ENCODE measurements at regions not wholly inside any gene's neighbourhood (a gene's known extent, or its start where the extent isn't known, plus 50 kb on each side); places are given as distances from the start of the nearest gene placed in this dataset.

DNA sequence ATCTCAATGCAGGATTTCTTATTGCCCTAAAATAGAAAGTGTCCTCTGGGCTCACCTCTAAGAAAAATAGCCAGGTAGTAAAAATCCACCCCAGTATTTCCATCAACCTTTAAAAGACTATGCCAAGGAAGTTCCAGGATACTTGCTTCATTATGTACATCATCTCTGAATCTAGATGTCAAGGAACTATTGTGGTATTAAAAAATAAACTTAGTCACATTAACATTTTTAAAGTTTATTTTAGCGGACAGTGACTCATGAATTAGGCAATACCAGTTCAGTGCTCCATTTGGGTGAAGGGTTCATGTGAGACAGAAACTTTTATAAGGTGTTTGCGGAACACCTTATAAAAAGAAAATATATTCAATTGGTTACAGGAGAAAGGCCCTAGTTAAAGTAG, 209.2 kb downstream of the ADAM29 start:
- DNase-seq (ENCODE audit: low read depth), result no peak

DNA sequence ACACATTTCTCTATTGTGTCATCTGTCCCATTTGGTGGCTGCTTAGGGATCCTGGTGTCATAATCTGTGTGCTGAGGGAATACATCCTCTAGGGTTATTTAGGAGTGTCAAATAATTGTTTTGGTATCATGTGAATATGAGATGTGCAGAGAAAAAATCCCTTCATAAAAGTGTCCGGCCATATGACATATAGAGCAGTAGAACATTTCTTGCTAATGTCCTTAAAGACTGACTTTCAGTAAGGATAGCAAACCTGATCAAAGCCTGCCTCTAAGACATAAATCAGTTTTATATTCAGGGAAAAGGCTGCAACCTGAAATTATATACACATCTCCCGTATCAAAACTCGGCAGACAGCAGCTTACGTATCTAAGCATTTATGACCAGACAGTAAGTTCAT, 211.6 kb downstream of the ADAM29 start:
- no peak for DNase-seq (ENCODE audit: low read depth)

DNA sequence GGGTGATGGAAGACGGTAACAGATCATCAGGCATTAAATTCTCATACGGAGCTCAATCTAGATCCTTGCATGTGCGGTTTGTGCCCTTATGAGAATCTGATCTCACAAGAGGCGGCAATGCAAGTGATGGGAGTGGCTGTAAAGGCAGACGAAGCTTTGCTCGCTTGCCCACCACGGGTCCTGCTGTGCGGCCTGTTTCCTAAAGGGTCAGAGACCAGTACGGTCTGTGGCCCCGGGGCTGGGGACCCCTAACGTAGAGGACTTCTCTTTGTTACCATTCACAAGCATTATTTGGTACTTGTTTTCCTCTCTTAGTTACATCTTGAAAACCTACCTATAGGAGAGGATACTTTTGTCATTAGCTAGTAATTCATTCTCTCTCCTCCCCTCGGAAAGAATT, 221.0 kb downstream of the ADAM29 start:
- DNase-seq (ENCODE audit: low read depth), result no peak

DNA sequence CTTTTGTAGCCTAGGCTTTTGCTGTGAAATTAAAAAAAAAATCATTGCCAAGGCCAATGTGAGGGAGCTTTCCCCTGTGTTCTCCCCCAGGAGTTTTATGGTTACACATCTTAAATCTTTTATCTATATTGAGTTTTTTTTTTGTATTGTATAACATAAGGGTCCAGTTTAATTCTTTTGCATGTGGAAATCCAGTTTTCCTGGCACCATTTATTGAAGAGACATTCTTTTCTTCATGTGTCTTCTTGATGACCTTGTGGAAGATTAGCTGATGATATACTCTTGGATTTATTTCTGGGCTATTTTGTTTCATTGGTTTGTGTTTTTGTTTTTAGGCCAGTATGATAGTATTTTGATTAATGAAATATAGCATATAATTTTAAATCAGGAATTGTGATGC, 225.0 kb downstream of the ADAM29 start:
- DNase-seq (ENCODE audit: low read depth), result peak; percentile 47

DNA sequence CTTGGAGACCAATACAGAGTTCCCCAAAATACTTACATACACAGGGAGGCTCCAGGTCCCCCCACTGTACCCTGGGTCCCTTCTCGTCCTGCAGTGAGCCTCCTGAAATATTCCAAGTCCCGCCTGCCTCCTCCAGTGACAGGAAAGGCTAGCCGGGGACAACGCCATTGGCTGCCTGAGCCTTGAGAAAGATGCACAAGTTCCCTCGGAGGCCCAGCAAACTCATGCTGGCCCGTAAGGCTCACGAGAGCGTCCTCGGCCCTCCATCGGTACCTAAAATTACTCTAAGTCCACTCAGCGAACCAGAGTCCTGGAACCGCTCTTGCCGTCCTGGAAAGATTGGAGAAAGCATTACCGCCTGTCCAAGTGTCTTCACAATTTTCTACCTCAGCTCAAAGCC, 228.6 kb downstream of the ADAM29 start:
- DNase-seq (ENCODE audit: low read depth), result no peak

DNA sequence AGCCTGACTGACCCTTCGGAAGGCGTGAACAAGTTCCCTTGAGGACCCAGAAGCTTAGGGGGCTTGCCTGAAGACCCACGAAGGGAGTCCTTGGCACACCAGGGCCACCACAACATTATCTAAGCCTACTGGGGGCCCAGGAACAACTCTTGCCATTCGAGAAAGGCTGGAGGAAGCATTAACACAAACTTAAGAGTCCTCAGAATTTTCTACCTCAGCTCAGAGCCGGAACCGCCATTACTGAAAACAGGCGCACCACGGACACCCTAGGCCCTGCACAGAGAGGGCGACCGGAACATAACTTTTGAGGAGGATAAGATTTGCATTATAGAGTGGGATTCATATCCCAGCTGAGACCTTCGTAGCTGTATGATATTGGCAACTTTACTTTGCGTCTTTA, 229.1 kb downstream of the ADAM29 start:
- DNase-seq (ENCODE audit: low read depth), result no peak

DNA sequence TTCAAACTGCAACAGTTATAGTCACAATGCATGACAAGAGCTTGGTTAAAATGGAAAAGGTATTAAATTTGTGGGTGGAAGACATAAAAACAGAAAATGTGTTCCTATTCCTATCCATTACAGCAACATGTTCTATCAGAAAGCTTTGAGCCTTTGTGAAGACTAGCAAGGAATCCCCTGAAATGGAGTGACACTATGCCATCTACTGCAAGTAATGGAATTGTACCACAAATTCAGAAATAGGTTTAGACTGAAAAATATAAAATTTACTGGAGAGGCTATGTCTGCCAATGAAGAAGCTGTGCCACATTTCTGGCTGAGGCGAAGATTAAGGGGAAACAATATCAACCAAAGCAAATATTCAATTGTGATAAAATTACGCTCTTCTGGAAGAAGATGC, 247.9 kb downstream of the ADAM29 start:
- no peak for DNase-seq (ENCODE audit: low read depth)

DNA sequence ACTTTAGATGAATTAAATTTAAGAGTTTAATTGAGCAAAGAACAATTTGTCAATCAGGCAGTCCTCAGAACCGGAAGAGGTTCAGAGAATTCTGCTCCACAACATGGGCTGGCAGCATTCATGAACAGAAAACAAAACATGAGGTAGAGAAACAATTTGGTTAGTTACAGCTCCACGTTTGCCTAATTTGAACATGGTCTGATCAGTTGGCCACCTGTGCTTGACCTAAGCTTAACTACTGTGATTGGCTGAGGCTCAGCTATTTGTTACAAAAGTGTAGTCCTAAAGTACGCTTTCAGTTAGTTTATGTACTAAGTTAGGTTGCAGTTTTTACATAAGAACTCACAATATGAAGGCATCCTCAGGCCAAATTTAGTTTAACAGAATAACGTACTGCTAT, 258.6 kb downstream of the ADAM29 start:
- DNase-seq (ENCODE audit: low read depth), result no peak

DNA sequence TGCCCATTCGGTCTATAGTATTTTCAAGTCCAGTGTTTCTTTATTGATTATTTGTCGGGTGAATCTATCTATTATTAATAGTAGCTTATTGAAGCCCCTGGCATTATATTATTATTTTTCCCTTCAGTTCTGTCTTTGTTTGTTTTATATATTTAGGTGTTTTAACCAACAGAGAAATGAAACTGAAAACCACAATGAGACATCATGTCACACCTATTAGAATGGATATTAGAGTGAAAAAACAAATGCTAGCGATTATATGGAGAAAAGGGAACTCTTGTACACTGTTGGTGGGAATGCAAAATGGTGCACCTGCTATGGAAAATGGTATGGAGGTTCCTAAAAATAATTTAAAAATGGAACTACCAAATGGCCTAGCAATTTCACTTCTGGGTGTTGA, 272.5 kb downstream of the ADAM29 start:
- DNase-seq (ENCODE audit: low read depth), result no peak

DNA sequence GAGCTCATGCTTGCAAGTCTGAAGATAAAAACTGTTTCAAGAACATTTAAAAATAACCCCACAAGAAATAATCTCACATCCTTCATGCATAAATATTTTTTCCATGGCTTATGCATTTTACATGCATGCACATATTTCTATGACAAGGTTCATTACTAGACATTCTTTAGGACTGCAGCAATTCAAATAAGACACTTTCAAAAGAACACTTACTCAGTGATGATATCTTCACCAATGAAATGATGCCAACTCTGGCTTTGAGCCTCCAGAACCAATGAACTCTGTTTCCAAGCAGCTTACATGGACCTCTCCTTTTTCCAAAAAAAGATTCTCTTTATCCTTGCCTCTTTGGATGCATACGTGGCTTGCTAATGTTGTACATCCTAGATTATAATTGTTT, 279.9 kb downstream of the ADAM29 start:
- no peak for DNase-seq (ENCODE audit: low read depth)

DNA sequence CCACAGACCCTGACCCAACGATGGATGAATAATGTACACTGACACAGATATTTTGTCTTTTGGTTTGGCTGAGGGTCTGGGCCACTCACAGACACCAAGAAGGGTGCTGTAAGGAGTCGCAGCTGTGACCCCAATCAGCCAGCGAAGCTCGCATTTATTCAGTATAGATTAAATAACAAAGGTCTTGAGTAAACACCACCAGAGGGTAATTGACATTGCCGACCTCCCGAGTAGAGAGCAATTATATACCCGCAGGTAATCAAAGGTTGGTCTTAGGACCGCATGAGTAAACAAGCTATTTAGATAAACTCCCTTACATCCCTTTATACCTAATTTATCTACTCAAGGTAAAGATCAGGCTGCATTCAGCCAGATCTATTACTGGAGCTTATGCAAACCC, 297.1 kb downstream of the ADAM29 start:
- no peak for DNase-seq (ENCODE audit: low read depth)

DNA sequence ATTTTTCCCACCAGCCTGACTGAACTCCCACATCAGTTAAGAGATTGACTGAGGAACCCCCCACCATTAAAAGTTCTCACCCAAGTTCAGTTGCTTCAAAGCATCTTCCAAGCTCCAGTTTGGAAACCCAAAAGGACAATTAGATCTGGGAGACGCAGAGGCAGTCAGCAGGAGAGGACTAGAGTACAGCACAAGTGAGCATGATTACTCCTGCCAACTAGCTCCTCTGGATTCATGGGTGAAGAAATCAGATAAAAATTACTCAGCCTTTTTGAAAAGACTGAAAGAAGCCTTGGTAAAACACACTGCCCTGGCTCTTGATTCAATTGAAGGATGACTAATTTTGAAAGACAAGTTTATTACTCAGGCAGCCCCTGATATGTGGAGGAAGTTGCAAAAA, 297.5 kb downstream of the ADAM29 start:
- no peak for DNase-seq (ENCODE audit: low read depth)

DNA sequence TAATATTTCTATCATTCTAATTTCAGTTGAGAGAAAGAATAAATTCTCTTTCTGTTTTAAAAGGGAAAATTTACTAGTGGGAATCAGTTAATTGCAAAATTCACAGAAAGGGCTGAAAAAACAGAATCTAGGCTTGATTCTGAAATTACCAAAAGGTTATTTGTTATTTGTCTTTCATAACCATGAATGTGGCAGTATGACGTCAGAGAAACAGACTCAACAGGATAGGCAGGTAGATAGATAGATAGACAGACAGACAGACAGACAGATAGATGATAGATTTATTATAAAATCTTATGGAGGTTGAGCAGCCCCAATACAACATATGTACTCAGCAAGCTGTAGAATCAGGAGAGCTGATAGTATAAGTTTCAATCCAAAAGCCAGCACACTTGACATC, 311.0 kb downstream of the ADAM29 start:
- no peak for DNase-seq (ENCODE audit: low read depth)

DNA sequence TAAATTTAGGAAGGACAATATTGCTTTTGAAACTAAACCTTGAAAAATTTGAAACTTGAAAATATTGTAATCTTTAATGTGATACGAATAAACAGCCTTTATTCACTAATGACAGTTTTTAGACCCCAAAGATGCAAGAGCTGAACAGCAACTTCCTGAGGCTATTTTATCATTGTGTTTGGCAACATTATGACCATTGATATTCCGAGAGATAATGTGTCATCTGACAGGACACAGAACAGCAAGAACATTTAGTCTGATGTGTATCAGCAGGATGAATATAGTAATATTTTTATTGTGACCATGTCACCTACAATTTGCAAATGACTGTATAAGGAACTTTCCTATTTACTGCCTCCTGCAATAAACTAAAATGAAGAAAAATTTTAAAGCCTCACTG, 316.0 kb downstream of the ADAM29 start:
- DNase-seq (ENCODE audit: low read depth), result no peak

DNA sequence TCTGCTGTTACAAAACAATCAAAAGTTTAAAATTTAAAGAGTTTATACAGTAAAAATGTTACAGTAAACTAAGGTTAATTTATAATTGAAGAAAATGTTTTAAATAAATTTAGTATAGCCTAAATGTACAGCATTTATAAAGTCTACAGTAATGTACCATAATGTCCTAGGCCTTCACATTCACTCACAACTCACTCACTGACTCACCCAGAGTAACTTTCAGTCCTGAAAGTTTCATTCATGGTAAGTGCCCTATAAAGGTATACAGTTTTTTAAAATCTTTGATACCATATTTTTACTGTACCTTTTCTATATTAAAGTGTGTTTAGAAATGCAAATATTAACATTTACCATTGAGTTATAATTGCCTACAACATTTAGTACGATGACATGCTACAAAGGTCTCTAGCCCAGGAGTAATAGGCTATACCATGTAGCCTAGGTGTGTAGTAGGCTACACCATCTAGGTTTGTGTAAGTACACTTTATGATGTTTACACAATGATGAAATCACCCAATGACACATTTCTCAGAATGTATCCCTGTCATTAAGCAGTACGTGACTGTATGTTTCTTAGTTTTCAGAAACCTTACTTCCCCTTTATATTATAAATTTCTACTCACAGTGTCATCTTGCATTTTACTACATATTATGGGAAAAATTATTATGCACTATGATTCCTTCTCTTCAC, 320.8 kb downstream of the ADAM29 start:
- no peak for DNase-seq (ENCODE audit: low read depth)

DNA sequence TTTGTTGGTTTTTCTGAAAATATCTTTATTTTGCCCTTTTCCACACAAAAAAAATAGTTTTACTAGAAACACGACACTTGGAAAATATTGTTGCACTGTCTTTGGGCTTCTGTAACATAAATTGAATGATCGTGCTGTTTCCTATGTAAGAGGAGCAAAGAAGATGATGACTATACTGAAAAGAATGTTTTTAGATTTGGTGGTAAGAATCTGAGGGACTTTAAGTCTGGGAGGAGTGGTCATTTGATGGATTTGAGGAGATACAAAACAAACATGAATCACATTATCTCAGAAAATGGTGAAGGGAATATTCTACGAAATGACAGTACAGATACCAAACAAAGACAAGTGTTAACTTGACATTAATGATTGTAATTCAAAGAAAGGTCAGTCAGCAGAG, 328.8 kb downstream of the ADAM29 start:
- no peak for DNase-seq (ENCODE audit: low read depth)

DNA sequence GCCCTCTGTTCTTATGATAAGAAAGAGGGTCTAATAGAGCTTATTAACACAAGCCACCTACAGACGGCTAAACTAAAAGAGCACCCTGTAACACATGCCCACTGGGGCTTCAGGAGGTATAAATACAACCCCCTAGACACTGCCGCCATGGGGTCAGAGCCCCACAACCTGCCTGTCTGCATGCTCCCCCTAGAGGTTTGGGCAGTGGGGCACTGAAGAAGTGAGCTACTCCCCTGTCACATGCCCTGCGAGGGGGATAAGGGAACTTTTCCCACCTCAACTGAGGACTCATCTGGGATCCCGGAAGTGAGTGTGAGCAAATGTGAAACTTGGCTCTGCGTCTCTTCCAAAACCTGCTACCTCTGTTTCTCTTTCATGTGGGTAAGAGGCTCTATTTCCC, 334.5 kb downstream of the ADAM29 start:
- no peak for DNase-seq (ENCODE audit: low read depth)

DNA sequence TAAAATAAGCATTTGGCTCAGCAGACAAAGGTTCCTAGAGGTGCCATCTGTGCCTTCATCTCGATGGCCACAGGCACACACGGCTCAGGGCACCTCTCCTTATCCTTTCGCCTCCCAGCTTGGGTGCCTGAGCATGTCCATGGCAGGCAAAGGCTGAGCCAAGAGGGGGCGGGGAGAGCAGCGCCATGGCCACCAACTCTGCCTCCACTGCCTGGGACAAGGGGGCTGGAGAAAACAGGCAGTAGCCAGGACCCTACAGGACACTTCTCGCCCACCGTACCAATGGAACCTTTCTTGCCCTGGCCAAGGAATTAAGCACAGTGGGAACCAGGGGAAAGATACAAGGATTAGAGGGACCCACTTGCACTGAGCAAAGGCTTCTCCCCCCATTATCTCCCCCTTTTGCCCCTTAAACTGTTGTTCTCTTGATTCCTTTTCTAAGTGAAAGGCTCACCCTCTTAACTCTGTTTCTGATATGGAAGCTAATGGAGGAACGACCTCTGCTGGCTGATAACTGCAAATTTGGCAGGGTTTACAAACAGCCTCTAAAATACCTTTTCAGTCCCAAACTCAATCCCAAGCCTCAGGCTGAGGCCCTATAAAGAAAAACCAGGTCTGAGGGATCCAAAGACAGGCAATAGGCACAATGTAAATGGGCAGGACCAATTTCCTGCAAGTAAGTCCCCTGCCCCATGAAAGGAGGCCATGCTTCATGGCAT, 335.2 kb downstream of the ADAM29 start:
- DNase-seq (ENCODE audit: low read depth), result no peak

DNA sequence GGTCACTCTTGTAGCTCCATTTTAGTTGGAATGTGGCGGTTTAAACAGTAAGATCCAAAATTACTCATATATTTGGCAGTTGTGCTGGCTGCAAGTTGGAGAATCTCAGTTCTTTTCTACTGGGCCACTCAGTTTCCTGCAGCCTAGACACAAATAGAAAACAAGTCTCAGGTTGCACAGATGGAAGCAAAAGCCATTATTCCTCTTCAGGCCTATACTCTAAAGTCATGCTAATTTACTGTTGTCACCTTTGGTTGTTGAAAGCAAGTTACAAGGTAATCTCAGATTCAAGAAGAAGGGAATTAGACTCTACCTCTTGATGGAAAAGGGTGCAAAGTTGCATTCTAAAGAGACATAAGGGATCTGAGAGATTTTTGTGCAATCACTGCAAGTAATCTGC, 345.4 kb downstream of the ADAM29 start:
- DNase-seq (ENCODE audit: low read depth), result no peak

DNA sequence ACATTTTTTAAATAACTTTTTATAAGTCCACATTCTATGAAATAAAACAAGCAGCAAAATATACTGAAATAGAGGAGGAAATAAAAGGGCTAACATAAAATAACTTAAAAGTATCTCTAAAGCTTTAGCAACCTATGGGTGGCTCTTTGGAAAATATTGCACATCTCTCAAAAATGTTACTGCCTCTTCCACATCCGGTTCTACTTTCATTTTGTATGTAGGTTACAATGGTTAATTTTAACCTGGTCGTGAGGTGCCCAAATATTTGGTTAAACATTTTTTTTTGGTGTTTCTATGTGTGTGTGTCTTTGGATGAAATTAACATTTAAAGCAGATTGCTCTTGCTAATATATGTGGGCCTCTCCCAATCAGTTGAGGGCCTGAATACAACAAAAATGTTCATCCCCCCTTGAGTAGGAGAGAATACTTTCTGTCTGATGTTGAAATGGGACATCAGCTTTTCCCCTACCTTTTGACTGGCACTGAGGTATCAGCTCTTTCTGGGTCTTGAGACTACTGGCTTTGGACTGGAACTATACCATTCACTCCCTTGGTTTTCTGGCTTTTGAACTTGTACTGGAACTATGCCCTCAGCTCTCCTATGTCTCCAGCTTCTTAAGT, 353.0 kb downstream of the ADAM29 start:
- no peak for DNase-seq (ENCODE audit: low read depth)

DNA sequence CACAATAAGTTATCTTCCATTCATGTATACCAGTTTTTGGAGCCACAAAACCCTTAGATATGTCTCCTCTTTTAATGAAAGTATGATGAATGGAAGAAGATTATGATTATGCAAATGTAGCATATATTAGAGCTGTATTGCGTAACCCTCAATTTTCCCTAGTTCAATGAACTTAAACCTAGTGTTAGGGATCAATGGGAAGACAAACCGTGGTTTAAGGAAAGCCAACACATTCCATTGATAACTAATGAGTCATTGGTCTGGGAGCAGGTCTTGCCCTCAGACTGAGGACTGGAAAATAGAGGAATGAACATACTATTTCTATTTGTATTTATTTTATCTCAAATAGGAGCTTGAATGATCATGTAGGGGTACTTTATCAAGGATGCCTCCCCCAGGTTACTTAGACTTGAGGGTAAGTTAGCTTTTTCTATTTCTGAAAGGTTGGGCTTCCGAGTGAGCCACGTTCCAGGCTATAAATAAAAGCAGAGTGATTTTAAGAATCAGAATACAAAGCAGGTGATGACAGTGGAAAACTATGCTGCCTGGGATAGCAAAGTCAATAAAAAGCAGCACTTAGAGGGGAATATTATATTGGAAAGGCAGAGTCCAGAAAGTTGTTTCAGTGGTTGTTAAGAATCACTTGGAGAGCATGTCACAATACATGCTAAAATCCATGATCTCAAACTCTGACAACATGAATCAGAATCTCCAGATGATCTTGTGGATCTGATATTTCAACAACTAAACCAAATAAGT, 356.0 kb downstream of the ADAM29 start:
- no peak for DNase-seq (ENCODE audit: low read depth)

DNA sequence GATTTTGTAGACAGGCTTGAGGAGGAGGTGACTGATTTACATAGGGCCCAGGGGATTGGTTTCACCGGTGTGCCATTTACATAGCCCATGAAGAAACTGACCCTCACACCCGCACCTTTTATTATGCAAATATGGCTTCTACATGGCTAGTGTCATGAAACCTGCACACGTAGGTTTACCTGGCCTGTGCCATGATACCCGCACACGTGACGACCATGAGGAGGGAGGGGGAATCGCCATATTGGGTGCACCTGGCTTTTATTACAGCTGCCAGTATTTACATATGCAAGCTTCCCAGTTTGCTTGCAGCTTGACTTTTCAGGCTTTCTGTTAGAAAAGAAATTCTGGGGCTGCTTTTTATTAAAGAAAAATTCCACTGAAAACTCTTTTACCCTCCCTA, 359.7 kb downstream of the ADAM29 start:
- no peak for DNase-seq (ENCODE audit: low read depth)

DNA sequence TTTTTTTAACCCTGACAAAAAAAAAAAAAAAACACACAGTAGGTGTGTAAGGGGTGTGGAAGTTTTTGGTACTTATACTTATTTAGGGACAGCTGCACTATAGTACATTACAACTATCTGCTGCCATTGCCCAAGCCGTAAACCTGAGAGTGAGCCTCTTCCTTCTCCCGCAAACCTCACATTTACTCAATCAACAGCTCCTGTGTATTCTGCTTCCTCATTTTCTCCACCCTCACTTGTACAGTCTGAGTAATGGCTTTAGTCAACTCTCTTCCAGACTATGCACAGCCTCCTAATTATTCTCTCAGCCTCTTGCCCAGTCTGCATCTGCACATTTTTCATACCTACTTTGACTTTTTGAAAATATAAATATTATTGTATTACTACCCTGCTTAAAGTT, 362.0 kb downstream of the ADAM29 start:
- DNase-seq (ENCODE audit: low read depth), result no peak

All from forelimb muscle (tissue), 1 donor.